Spinal cord (tissue), 9 donors: ENCODE measurements at regions not wholly inside any gene's neighbourhood (a gene's known extent, or its start where the extent isn't known, plus 50 kb on each side); places are given as distances from the start of the nearest gene placed in this dataset.

Experiments used
- DNase-seq, 6 donors: peaks; one replicate each; pipeline versions ENCODE4 v3.0.0 to v3.0.0-alpha.2; 2013 to 2015; ENCODE audit warnings: low spot score in 6 of 6, low read depth in 4 of 6
- H3K27ac ChIP-seq: one replicate; pipeline ENCODE4 v1.5.1; 2013; ENCODE audit warnings: low read depth, low read length, control low read depth
- H3K27me3 ChIP-seq: one replicate; pipeline ENCODE4 v1.6.1; 2013; ENCODE audit warnings: low read length; ENCODE audit not compliant: control insufficient read depth, insufficient read depth
- H3K36me3 ChIP-seq: one replicate; pipeline ENCODE4 v1.6.1; 2013; ENCODE audit warnings: low read length; ENCODE audit not compliant: control insufficient read depth, insufficient read depth
- H3K4me1 ChIP-seq: one replicate; pipeline ENCODE4 v1.6.1; 2013; ENCODE audit warnings: low read length; ENCODE audit not compliant: control insufficient read depth, insufficient read depth
- H3K4me3 ChIP-seq: one replicate; pipeline ENCODE4 v1.5.1; 2013; ENCODE audit warnings: low read depth, low read length, control low read depth
- H3K9me3 ChIP-seq: one replicate; pipeline ENCODE4 v1.6.1; 2013; ENCODE audit warnings: low read length; ENCODE audit not compliant: control insufficient read depth, insufficient read depth
- WGBS: methylation state at CpG from one replicate; pipeline ENCODE4 v1.1.5; 2013; ENCODE audit warnings: missing lambda C conversion rate; ENCODE audit not compliant: insufficient coverage; 5-methylcytosine and 5-hydroxymethylcytosine counted together
- donor health status: healthy.

GRCh38 chr10:90148116-90148855, 446.9 kb downstream of the KIF20B start:
- no peaks in the 10 kb centered on the region for H3K27me3 ChIP-seq
- 100% methylated on average over 1 of the region's 6 CpGs for WGBS
- no peaks in the 10 kb centered on the region for H3K4me1 ChIP-seq
- no peak overlapping the region for H3K27ac ChIP-seq
- no peak overlapping the region for H3K4me3 ChIP-seq
- H3K9me3 ChIP-seq: no peaks in the 10 kb centered on the region
- no peaks in the 10 kb centered on the region for H3K36me3 ChIP-seq
- peak in 2 of 6 donors; percentile 36 to 71 for DNase-seq

DNA sequence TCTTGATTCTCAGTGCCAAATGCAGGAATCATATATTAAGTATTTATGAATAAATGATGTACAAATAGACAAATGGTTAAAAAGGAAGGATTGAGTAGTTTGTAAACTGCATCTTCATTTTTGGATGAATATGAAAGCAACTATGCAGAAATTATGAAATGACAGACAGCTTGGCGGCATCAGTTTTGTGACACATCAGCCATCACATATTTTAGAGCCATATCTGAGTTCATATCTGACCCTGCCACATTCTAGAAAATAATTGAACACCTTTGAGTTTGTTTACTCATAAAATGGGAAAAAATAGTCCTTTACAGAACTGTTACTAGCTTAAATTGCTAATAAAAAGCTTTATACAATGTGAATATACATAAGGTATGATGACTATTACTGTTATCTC, 448.2 kb downstream of the KIF20B start:
- Histone ChIP-seq H3K36me3 (no peaks in the 10 kb centered on the region), H3K27me3 (no peaks in the 10 kb centered on the region), H3K9me3 (no peaks in the 10 kb centered on the region), H3K4me3 (no peak overlapping the region), H3K27ac (no peak overlapping the region), H3K4me1 (no peaks in the 10 kb centered on the region)
- no CpG with 5 or more reads among the region's 1 CpG for WGBS
- DNase-seq: no peak

DNA sequence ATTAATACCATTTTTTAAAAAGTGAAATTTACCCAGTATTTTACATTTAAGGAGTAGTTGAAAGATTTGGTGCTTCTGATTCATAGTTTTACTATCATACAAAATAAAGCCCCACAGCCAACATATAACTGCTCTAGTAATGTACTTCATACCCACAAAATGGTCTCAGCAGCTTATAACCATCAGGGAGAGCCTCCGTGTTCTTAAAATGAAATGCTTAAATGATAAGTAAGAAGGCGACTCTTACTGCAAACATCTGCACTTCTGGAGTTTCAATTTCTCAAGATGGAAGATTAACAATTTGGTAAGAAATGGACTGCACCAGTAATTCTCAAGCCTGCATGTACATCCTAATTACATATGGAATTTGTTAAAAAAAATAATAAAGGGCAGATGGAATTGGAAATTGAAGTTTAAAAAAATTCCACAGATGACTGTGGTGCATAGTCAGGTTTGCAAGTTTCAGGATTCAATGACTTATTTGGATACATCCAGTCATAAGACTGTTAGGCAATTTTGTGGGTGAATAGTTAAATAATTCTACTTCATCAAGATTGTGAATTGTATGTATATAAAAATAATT, 461.0 kb downstream of the KIF20B start:
- Histone ChIP-seq H3K4me3 (no peak overlapping the region), H3K27ac (no peak overlapping the region), H3K27me3 (no peaks in the 10 kb centered on the region), H3K4me1 (no peaks in the 10 kb centered on the region), H3K36me3 (no peaks in the 10 kb centered on the region), H3K9me3 (peaks cover 2% of the 10 kb centered on the region)
- no peak for DNase-seq
- WGBS: no CpG with 5 or more reads among the region's 2 CpGs

GRCh38 chr10:90167174-90168064, 466.0 kb downstream of the KIF20B start:
- Histone ChIP-seq H3K9me3 (peaks cover 2% of the 10 kb centered on the region), H3K4me1 (no peaks in the 10 kb centered on the region), H3K27me3 (no peaks in the 10 kb centered on the region), H3K27ac (no peak overlapping the region), H3K4me3 (no peak overlapping the region), H3K36me3 (no peaks in the 10 kb centered on the region)
- DNase-seq: no peak
- no CpG with 5 or more reads among the region's 1 CpG for WGBS

- no peak for DNase-seq
- Histone ChIP-seq H3K4me1 (no peaks in the 10 kb centered on the region), H3K9me3 (peaks cover 2% of the 10 kb centered on the region), H3K36me3 (no peaks in the 10 kb centered on the region), H3K4me3 (no peak overlapping the region), H3K27me3 (no peaks in the 10 kb centered on the region), H3K27ac (no peak overlapping the region)
- WGBS: no CpG with 5 or more reads among the region's 7 CpGs
Measured at GRCh38 chr10:90168244-90168643, 466.9 kb downstream of the KIF20B start.

GRCh38 chr10:90171014-90171722, 469.8 kb downstream of the KIF20B start:
- 80% methylated on average over 1 of the region's 2 CpGs for WGBS
- no peak overlapping the region for H3K27ac ChIP-seq
- no peaks in the 10 kb centered on the region for H3K27me3 ChIP-seq
- H3K4me3 ChIP-seq: no peak overlapping the region
- H3K36me3 ChIP-seq: no peaks in the 10 kb centered on the region
- no peaks in the 10 kb centered on the region for H3K9me3 ChIP-seq
- DNase-seq: no peak
- H3K4me1 ChIP-seq: peaks cover 3% of the 10 kb centered on the region

- Histone ChIP-seq H3K4me1 (peaks cover 3% of the 10 kb centered on the region), H3K27ac (no peak overlapping the region), H3K9me3 (no peaks in the 10 kb centered on the region), H3K36me3 (no peaks in the 10 kb centered on the region), H3K4me3 (no peak overlapping the region), H3K27me3 (no peaks in the 10 kb centered on the region)
- 91% methylated on average over 1 of the region's 3 CpGs for WGBS
- DNase-seq: no peak
Measured at GRCh38 chr10:90174531-90174930, 473.1 kb downstream of the KIF20B start.

- Histone ChIP-seq H3K27ac (no peak overlapping the region), H3K27me3 (no peaks in the 10 kb centered on the region), H3K9me3 (no peaks in the 10 kb centered on the region), H3K4me3 (no peak overlapping the region), H3K36me3 (no peaks in the 10 kb centered on the region), H3K4me1 (peaks cover 3% of the 10 kb centered on the region)
- peak in 2 of 6 donors; percentile 16 to 62 for DNase-seq
- WGBS: 55% methylated on average over 7 of the region's 7 CpGs
Measured at GRCh38 chr10:90175161-90175681, 473.8 kb downstream of the KIF20B start.

DNA sequence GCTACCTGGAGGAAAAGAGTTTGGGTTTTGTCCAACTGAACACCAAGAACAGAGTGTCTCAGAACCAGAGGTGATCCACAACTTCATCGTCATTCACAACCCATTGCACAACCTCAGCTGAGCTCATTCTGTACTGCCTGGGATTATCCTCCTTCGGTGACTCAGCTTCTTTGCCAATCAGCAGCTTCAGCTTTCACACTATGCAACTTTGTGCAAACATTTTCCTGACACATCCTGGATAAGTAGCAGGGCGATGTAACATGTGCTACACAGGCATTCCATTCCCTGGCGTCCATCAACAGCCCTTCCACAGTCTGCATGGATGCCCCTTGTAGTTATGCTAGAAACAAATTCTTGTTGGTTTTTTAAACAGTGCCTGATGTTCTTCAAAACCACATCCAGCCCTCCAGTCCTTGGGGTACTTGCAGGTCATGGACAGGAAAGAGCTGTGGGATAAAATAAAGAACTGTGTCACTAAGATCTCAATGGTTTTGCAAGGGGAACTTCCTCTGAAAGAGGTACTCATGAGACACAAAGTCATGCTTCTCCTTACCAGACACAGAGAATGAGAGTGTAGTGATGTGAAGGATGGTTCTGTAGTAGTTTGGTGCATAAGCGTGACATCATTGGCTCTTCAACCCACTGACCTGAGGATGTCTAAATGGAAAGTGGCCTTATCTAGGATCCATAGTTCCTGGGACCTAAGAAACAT, 478.5 kb downstream of the KIF20B start:
- H3K36me3 ChIP-seq: no peaks in the 10 kb centered on the region
- H3K27me3 ChIP-seq: no peaks in the 10 kb centered on the region
- H3K9me3 ChIP-seq: no peaks in the 10 kb centered on the region
- peaks cover 3% of the 10 kb centered on the region for H3K4me1 ChIP-seq
- H3K4me3 ChIP-seq: no peak overlapping the region
- H3K27ac ChIP-seq: no peak overlapping the region
- no peak for DNase-seq
- 97% methylated on average over 4 of the region's 5 CpGs for WGBS
